ENCODE measurements at regions not wholly inside any gene's neighbourhood (a gene's known extent, or its start where the extent isn't known, plus 50 kb on each side); places are given as distances from the start of the nearest gene placed in this dataset.

GRCh38 chr5:74131250-74131649 is 505.3 kb downstream of the ARHGEF28 start:
- ChIA-PET RAD21 (ENCODE audit: low non-redundant PET in 1 of 2, low total read pairs in 2 of 2, uncharacterized antibody in 2 of 2, unreplicated experiment in 2 of 2) (no interaction called here), POLR2A (no interaction called here), CTCF (no interaction called here)
- Histone ChIP-seq H3K4me1 (ENCODE audit: control insufficient read depth in 1 of 2, insufficient read depth in 2 of 2, low read length in 2 of 2) (peaks cover 0 to 3% of the 10 kb centered on the region in 2 experiments; a peak in 1 of 4 replicates), H4K20me1 (ENCODE audit: insufficient read depth) (no peaks in the 10 kb centered on the region), H3K9ac (ENCODE audit: low read length) (no peak overlapping the region), H3K27me3 (ENCODE audit: insufficient read depth, low read length) (no peaks in the 10 kb centered on the region), H2AFZ (ENCODE audit: low read depth, low read length, poor library complexity, severe bottlenecking) (no peak overlapping the region), H3K9me3 (ENCODE audit: control insufficient read depth in 1 of 2, insufficient read depth in 1 of 2, low read depth in 1 of 2, low read length in 2 of 2) (no peaks in the 10 kb centered on the region), H3K79me2 (ENCODE audit: insufficient read depth, low read length) (no peaks in the 10 kb centered on the region), H3K27ac (ENCODE audit: low read depth, low read length) (no peak overlapping the region), H3K36me3 (ENCODE audit: control insufficient read depth in 1 of 2, insufficient read depth in 2 of 2, low read length in 2 of 2) (no peaks in the 10 kb centered on the region), H3K4me3 (replicated peaks in 1 of 2; ENCODE audit: low read depth in 1 of 2, low read length in 2 of 2) (no peak overlapping the region), H3K9me2 (ENCODE audit: insufficient read depth) (no peaks in the 10 kb centered on the region), H3K4me2 (ENCODE audit: low read length) (no peak overlapping the region)
- intact Hi-C loops (cut with micrococcal nuclease): no loop called here
- TF ChIP-seq EZH2phosphoT487 (IDR thresholded peaks at IDR 0.05; ENCODE audit: borderline replicate concordance) (no peak), YY1 (IDR thresholded peaks at IDR 0.05; ENCODE audit: extremely low read depth, insufficient replicate concordance, low read depth, low read length) (no peak)
- BruUV-seq (replicated peaks): no TSS peak
- DNase-seq (ENCODE audit: low read depth, low spot score) (no peak), ATAC-seq (no peak)

GRCh38 chr5:74130155-74130897 is 504.3 kb downstream of the ARHGEF28 start:
- H4K20me1 ChIP-seq (ENCODE audit: insufficient read depth): no peaks in the 10 kb centered on the region
- POLR2A ChIA-PET: no interaction called here
- H2AFZ ChIP-seq (ENCODE audit: low read depth, low read length, poor library complexity, severe bottlenecking): no peak overlapping the region
- intact Hi-C loops (cut with micrococcal nuclease): no loop called here
- TF ChIP-seq SRF (IDR thresholded peaks at IDR 0.05; ENCODE audit: low read depth): no peak
- H3K36me3 ChIP-seq (ENCODE audit: control insufficient read depth in 1 of 2, insufficient read depth in 2 of 2, low read length in 2 of 2): no peaks in the 10 kb centered on the region
- H3K9ac ChIP-seq (ENCODE audit: low read length): no peak overlapping the region
- H3K4me1 ChIP-seq (ENCODE audit: control insufficient read depth in 1 of 2, insufficient read depth in 2 of 2, low read length in 2 of 2): peaks cover 0 to 3% of the 10 kb centered on the region in 2 experiments; a peak in 1 of 4 replicates
- H3K79me2 ChIP-seq (ENCODE audit: insufficient read depth, low read length): no peaks in the 10 kb centered on the region
- DNase-seq (ENCODE audit: low read depth, low spot score) (no peak), ATAC-seq (no peak)
- no peaks in the 10 kb centered on the region for H3K9me3 ChIP-seq (ENCODE audit: control insufficient read depth in 1 of 2, insufficient read depth in 1 of 2, low read depth in 1 of 2, low read length in 2 of 2)
- BruUV-seq (replicated peaks): no TSS peak
- no peak overlapping the region for H3K27ac ChIP-seq (ENCODE audit: low read depth, low read length)
- no peak overlapping the region for H3K4me2 ChIP-seq (ENCODE audit: low read length)
- H3K9me2 ChIP-seq (ENCODE audit: insufficient read depth): no peaks in the 10 kb centered on the region
- CTCF ChIA-PET: no interaction called here
- H3K27me3 ChIP-seq (ENCODE audit: insufficient read depth, low read length): no peaks in the 10 kb centered on the region
- RAD21 ChIA-PET (ENCODE audit: low non-redundant PET in 1 of 2, low total read pairs in 2 of 2, uncharacterized antibody in 2 of 2, unreplicated experiment in 2 of 2): no interaction called here
- H3K4me3 ChIP-seq (replicated peaks in 1 of 2; ENCODE audit: low read depth in 1 of 2, low read length in 2 of 2): no peak overlapping the region
